T-cell (primary cell): ENCODE measurements at regions not wholly inside any gene's neighbourhood (a gene's known extent, or its start where the extent isn't known, plus 50 kb on each side); places are given as distances from the start of the nearest gene placed in this dataset.

Experiments
- ATAC-seq, 4 experiments: fragments of 200-7000 bp in 3 of 4; fragments of 150-1000 bp in 1 of 4; cut with Tn5 transposase; replicated peaks in 1 of 4; 1 replicate in 3 of 4; 2 replicates in 1 of 4; pipeline ENCODE4 v1.10.0; 2021; ENCODE audit warnings: moderate library complexity in 3 of 4, mild to moderate bottlenecking in 2 of 4, moderate number of reproducible peaks in 1 of 4
- CTCF ChIA-PET, 2 donors: fragments of 300-600 bp; sonication (Branson Sonifier 250); formaldehyde crosslinking; loops; one replicate each; lab custom pipeline; 2022; ENCODE audit warnings: antibody characterized with exemption in 2 of 2; lab: Charles Lee
- POLR2A ChIA-PET, 2 donors: fragments of 300-600 bp; sonication (Branson Sonifier 250); formaldehyde crosslinking; loops; one replicate each; lab custom pipeline; 2022; ENCODE audit warnings: antibody characterized with exemption in 2 of 2; lab: Charles Lee
- DNase-seq, 35 experiments: peaks; one replicate each; pipeline versions ENCODE4 v3.0.0 to v3.0.0-alpha.2; 2013 to 2023
- H3K27ac ChIP-seq: one replicate; pipeline ENCODE4 v1.5.1; 2013; ENCODE audit warnings: low read length
- H3K27me3 ChIP-seq, 2 experiments: replicated peaks in 1 of 2; 1 replicate in 1 of 2; 2 replicates in 1 of 2; pipeline versions ENCODE4 v1.6.1 to v1.7.0; 2013; ENCODE audit warnings: low read length in 1 of 2, mixed read lengths in 1 of 2; ENCODE audit not compliant: control insufficient read depth in 2 of 2, insufficient read depth in 2 of 2; ENCODE audit errors: extremely low read depth in 1 of 2
- H3K36me3 ChIP-seq, 2 donors: 1 replicate in 1 of 2; 2 replicates in 1 of 2; pipeline versions ENCODE4 v1.6.1 to v1.7.0; 2013; ENCODE audit warnings: low read length in 1 of 2; ENCODE audit not compliant: control insufficient read depth in 2 of 2, insufficient read depth in 1 of 2; ENCODE audit errors: extremely low read depth in 1 of 2
- H3K4me1 ChIP-seq, 2 experiments: 1 replicate in 1 of 2; 2 replicates in 1 of 2; pipeline versions ENCODE4 v1.6.1 to v1.7.0; 2013; ENCODE audit warnings: low read length in 2 of 2, mixed read lengths in 1 of 2; ENCODE audit not compliant: insufficient read depth in 2 of 2, control insufficient read depth in 1 of 2; ENCODE audit errors: extremely low read depth in 1 of 2
- H3K4me3 ChIP-seq, 2 donors: 1 replicate in 1 of 2; 2 replicates in 1 of 2; pipeline versions ENCODE4 v1.5.1 to v1.7.0; 2013; ENCODE audit warnings: mild to moderate bottlenecking in 2 of 2, low read length in 1 of 2, moderate library complexity in 1 of 2; ENCODE audit not compliant: control insufficient read depth in 1 of 2; ENCODE audit errors: extremely low read depth in 1 of 2
- H3K9me3 ChIP-seq: 2 replicates; pipeline ENCODE4 v1.7.0; 2013
- H3K27ac Mint-ChIP-seq, 2 donors: one replicate each; pipeline ENCODE4 v1.8.0; 2020 to 2021; ENCODE audit warnings: mild to moderate bottlenecking in 2 of 2, mixed read lengths in 2 of 2
- H3K27me3 Mint-ChIP-seq, 2 donors: one replicate each; pipeline ENCODE4 v1.8.0; 2021 to 2022; ENCODE audit warnings: mixed read lengths in 2 of 2
- H3K36me3 Mint-ChIP-seq: one replicate; pipeline ENCODE4 v1.8.0; 2021; ENCODE audit warnings: mixed read lengths
- H3K4me1 Mint-ChIP-seq, 3 donors: one replicate each; pipeline ENCODE4 v1.8.0; 2020 to 2022; ENCODE audit warnings: mixed read lengths in 3 of 3, mild to moderate bottlenecking in 1 of 3
- H3K4me3 Mint-ChIP-seq, 3 donors: one replicate each; pipeline ENCODE4 v1.8.0; 2020 to 2022; ENCODE audit warnings: mild to moderate bottlenecking in 3 of 3, mixed read lengths in 3 of 3, moderate library complexity in 3 of 3
- H3K9me3 Mint-ChIP-seq, 3 donors: one replicate each; pipeline ENCODE4 v1.8.0; 2020 to 2022; ENCODE audit warnings: mixed read lengths in 3 of 3
- WGBS: methylation state at CpG from one replicate; pipeline ENCODE4 v1.1.5; 2013; ENCODE audit warnings: missing lambda C conversion rate; ENCODE audit not compliant: insufficient coverage; 5-methylcytosine and 5-hydroxymethylcytosine counted together

DNA sequence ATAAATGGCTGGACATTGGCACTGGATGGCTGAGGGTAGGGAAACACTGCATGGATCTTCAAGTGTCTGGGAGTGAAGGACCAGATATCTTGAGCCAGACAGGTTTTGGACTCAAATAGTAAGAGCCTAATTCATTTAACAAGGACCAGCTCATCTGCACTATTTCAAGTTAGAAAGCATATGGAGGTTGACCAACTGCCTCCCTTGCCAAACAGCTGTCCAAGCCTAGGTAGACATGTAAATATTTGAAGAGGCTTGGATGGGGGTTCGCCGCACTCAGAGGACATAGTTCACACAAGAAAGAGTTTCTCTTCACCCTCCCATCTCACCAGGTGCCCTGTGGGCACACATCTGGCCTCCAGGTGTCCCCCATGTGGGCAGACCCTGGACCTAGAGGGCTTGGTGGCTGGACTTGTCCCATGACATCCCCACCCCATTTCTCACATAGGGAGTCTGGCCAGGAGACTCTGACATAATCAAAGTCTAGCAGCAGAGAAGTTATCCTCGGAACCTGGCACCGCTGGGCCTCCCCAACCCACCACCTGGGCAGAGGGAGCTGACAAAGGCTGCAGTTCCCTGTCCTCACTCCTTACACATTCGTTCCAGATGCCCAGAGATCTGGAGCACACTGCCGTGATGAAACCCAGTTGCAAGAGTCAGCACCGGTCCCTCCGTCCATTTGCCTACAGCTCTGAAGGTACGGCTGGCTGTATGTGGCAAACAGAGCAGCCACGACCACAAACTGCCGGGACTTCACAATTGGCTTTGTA is 116.9 kb upstream of the GDF10 start:
- Histone ChIP-seq H3K27ac (no peak overlapping the region), H3K4me1 (no peaks in the 10 kb centered on the region), H3K27me3 (no peaks in the 10 kb centered on the region), H3K9me3 (no peaks in the 10 kb centered on the region), H3K36me3 (no peaks in the 10 kb centered on the region), H3K4me3 (no peak overlapping the region)
- WGBS = 89% methylated on average over 4 of the region's 11 CpGs
- ATAC-seq (no peak), DNase-seq (no peak)
- H3K27me3 Mint-ChIP-seq = no peaks in the 10 kb centered on the region
- no peak overlapping the region for H3K27ac Mint-ChIP-seq
- H3K4me3 Mint-ChIP-seq = no peak overlapping the region
- ChIA-PET CTCF (interaction anchor here in 1 of 2 donors (0.6 kb wide), 1 partner anchor 180 kb away, joined by 4 read pairs; no protein-coding TSS in a partner anchor), POLR2A (no interaction called here)
- no peaks in the 10 kb centered on the region for H3K36me3 Mint-ChIP-seq
- H3K9me3 Mint-ChIP-seq = no peaks in the 10 kb centered on the region
- H3K4me1 Mint-ChIP-seq = peaks cover 0 to 2% (median under 1%) of the 10 kb centered on the region in 3 donors

DNA sequence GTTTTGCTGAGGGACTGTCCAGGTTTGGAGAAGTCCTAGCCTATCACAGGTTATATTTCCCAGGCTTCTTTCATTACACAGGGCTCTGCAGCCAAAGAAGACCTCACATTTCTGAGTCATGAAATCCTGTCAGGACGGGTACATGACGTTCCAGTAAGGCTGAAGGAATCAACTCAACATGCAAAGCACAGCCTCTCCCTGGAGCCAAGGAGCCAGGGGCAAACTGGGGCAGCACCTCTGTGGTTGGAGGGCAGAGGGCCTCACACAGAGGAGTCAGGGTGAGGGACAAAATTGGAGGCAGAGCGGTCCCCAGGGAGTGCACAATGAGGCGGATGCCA is 116.3 kb upstream of the GDF10 start:
- Mint-ChIP-seq H3K36me3 (no peaks in the 10 kb centered on the region), H3K27ac (no peak overlapping the region), H3K4me1 (peaks cover 0 to 6% (median 3%) of the 10 kb centered on the region in 3 donors), H3K4me3 (no peak overlapping the region), H3K27me3 (no peaks in the 10 kb centered on the region), H3K9me3 (no peaks in the 10 kb centered on the region)
- H3K4me1 ChIP-seq = no peaks in the 10 kb centered on the region
- H3K4me3 ChIP-seq = no peak overlapping the region
- H3K36me3 ChIP-seq = no peaks in the 10 kb centered on the region
- 96% methylated on average over 4 of the region's 4 CpGs for WGBS
- H3K27ac ChIP-seq = no peak overlapping the region
- DNase-seq (no peak), ATAC-seq (no peak)
- ChIA-PET POLR2A (no interaction called here), CTCF (no interaction called here)
- H3K27me3 ChIP-seq = no peaks in the 10 kb centered on the region
- H3K9me3 ChIP-seq = no peaks in the 10 kb centered on the region

DNA sequence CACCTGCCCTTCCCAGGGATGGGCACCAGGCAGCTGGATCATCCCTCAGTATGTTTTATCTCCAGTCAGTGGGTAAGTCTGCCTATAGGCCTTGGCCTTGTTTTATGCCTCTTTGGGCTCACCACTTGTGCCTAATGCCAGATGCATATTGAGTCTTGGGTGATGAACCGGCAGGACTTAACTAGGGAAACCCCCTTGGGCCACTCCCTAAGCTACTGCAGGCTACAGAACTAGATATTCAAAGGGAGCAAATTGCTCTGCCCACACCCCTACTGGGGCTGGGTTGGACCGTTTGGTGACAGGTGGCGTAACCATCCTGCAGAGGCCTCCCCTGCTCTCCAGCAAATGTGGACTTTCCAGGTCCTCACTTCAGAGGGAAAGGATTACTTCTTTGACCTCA is 115.7 kb upstream of the GDF10 start:
- Histone ChIP-seq H3K4me1 (no peaks in the 10 kb centered on the region), H3K4me3 (no peak overlapping the region), H3K9me3 (no peaks in the 10 kb centered on the region), H3K27ac (no peak overlapping the region), H3K27me3 (no peaks in the 10 kb centered on the region), H3K36me3 (no peaks in the 10 kb centered on the region)
- Mint-ChIP-seq H3K4me1 (peaks cover 0 to 6% (median 3%) of the 10 kb centered on the region in 3 donors), H3K9me3 (no peaks in the 10 kb centered on the region), H3K4me3 (no peak overlapping the region), H3K27me3 (no peaks in the 10 kb centered on the region), H3K27ac (no peak overlapping the region), H3K36me3 (no peaks in the 10 kb centered on the region)
- DNase-seq = no peak
- no peak for ATAC-seq
- POLR2A ChIA-PET = no interaction called here
- WGBS = 82% methylated on average over 3 of the region's 3 CpGs
- CTCF ChIA-PET = no interaction called here

DNA sequence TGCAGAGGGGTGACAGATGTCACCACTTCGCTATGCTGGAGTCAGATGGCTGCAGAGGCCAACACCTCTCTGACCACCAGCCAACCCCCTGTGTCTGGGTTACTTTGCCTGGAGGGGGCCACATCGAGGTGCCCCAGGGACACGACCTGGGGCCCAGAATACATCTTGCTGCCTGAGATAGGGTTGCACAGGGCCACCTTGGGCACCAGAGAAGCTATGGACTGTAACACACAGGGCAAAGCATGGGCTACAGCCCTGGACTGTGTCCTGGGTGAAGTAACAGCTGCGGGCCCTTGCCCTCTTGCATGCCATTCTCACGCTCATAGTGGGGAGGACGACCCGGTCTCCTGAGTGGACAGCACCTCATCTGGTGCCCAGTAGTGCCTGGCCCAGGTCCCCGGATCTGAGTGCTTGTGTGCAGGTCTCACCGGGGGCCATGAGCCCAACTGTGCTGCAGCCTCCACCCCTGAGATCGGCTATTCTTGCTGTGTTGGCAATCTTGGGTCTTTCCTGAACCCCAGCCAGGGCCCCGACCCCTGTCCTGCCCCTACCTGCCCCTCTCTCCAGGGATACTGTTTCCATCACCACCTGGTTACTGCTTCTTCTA is 115.2 kb upstream of the GDF10 start:
- ATAC-seq = no peak
- POLR2A ChIA-PET = no interaction called here
- no peaks in the 10 kb centered on the region for H3K4me1 ChIP-seq

DNA sequence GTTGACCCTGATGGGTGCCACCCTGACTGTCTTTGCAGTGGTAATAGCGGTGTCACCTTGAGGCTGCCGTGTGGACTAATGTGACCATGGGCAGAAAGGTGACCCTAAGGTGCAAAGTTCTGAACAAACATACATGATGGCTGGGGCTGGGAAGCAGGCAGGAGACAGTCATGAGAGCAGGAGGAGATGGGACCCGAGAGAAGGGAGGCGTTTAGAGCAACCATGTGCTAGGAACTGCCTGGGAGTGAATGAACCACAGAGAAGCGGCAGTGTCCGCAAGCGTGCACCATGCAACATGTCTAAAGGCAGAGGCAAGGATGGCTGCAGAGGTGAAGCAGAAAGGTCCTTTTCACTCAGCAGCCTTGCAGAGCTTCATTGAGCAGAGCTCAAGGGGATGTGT is 113.1 kb upstream of the GDF10 start:
- Mint-ChIP-seq H3K27ac (no peak overlapping the region), H3K36me3 (no peaks in the 10 kb centered on the region), H3K9me3 (no peaks in the 10 kb centered on the region), H3K4me3 (no peak overlapping the region), H3K4me1 (peaks cover 0 to 6% (median 3%) of the 10 kb centered on the region in 3 donors), H3K27me3 (no peaks in the 10 kb centered on the region)
- H3K27ac ChIP-seq = no peak overlapping the region
- 96% methylated on average over 7 of the region's 7 CpGs for WGBS
- no peak for DNase-seq
- H3K27me3 ChIP-seq = no peaks in the 10 kb centered on the region
- ChIA-PET POLR2A (no interaction called here), CTCF (no interaction called here)
- H3K4me1 ChIP-seq = no peaks in the 10 kb centered on the region
- no peak overlapping the region for H3K4me3 ChIP-seq
- no peak for ATAC-seq
- H3K9me3 ChIP-seq = no peaks in the 10 kb centered on the region
- H3K36me3 ChIP-seq = no peaks in the 10 kb centered on the region

More for the DNA sequence above, 115.2 kb upstream of the GDF10 start:
- CTCF ChIA-PET = interaction anchor here in 1 of 2 donors (0.8 kb wide), 1 partner anchor 126 kb away, joined by 3 read pairs; no protein-coding TSS in a partner anchor
- Mint-ChIP-seq H3K4me3 (no peak overlapping the region), H3K36me3 (no peaks in the 10 kb centered on the region), H3K27me3 (no peaks in the 10 kb centered on the region), H3K4me1 (peaks cover 0 to 6% (median 3%) of the 10 kb centered on the region in 3 donors), H3K27ac (no peak overlapping the region), H3K9me3 (no peaks in the 10 kb centered on the region)
- Histone ChIP-seq H3K9me3 (no peaks in the 10 kb centered on the region), H3K4me3 (no peak overlapping the region), H3K36me3 (no peaks in the 10 kb centered on the region), H3K27ac (no peak overlapping the region), H3K27me3 (no peaks in the 10 kb centered on the region)
- DNase-seq = no peak
- WGBS = 84% methylated on average over 11 of the region's 11 CpGs

DNA sequence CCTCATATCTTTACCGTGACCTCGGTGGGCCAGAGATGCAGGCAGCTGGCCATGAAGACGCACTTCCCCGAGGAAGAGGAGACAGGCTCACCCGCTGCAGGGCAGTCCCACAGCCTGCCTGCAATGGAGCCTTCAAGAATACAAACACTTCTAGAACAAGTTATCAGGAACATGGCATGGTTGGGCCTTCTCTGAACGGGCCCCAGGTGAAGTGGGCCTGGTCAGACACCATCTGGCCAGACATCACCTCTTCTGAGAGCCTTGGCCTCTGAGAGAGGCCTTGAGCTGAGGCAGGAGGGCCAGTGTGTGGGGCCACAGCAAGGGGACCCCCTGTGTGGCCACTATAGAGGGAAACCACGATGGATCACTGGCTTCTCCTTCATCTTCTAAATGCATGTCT is 112.4 kb upstream of the GDF10 start:
- H3K9me3 ChIP-seq = no peaks in the 10 kb centered on the region
- ATAC-seq = no peak
- DNase-seq = no peak
- no peak overlapping the region for H3K27ac ChIP-seq
- no peak overlapping the region for H3K4me3 ChIP-seq
- peaks cover 0 to 6% (median 3%) of the 10 kb centered on the region in 3 donors for H3K4me1 Mint-ChIP-seq
- H3K4me1 ChIP-seq = no peaks in the 10 kb centered on the region
- peaks cover 0 to 1% of the 10 kb centered on the region in 2 experiments for H3K27me3 ChIP-seq
- no peak overlapping the region for H3K27ac Mint-ChIP-seq
- no peaks in the 10 kb centered on the region for H3K27me3 Mint-ChIP-seq
- 77% methylated on average over 6 of the region's 7 CpGs for WGBS
- no peaks in the 10 kb centered on the region for H3K36me3 Mint-ChIP-seq
- H3K9me3 Mint-ChIP-seq = no peaks in the 10 kb centered on the region
- no peak overlapping the region for H3K4me3 Mint-ChIP-seq
- ChIA-PET POLR2A (no interaction called here), CTCF (no interaction called here)
- H3K36me3 ChIP-seq = no peaks in the 10 kb centered on the region
